DOHH2 (cell line): ENCODE measurements at regions not wholly inside any gene's neighbourhood (a gene's known extent, or its start where the extent isn't known, plus 50 kb on each side); places are given as distances from the start of the nearest gene placed in this dataset.

Experiments
- CTCF ChIP-seq: fragments of 200-600 bp; sonication (generic); IDR thresholded peaks from one replicate; pipeline ENCODE4 v1.5.1; 2014; ENCODE audit warnings: antibody characterized with exemption, mild to moderate bottlenecking, low read depth, low read length; ENCODE audit not compliant: poor library complexity, severe bottlenecking
- EZH2phosphoT487 ChIP-seq: fragments of 200-600 bp; sonication (generic); IDR thresholded peaks from 2 replicates; pipeline ENCODE4 v1.6.1; 2017; ENCODE audit warnings: borderline replicate concordance, mild to moderate bottlenecking, antibody characterized with exemption, low read length, moderate library complexity, mixed read lengths

- peak; percentile 19 for TF ChIP-seq CTCF
- TF ChIP-seq EZH2phosphoT487: no peak
Observed at GRCh38 chr6:151738960-151739359, 68.5 kb upstream of the ESR1 start.
